Endothelial cell of umbilical vein (primary cell): ENCODE measurements at regions not wholly inside any gene's neighbourhood (a gene's known extent, or its start where the extent isn't known, plus 50 kb on each side); places are given as distances from the start of the nearest gene placed in this dataset.

Source experiments
- BruUV-seq: library from RNA; stranded (reverse); fragments of 400-500 nt; replicated peaks from 2 replicates; lab custom pipeline; 2021; lab: Mats Ljungman, UMichigan
- CTCF ChIA-PET: fragments of 300-600, 350-600 bp; sonication (Branson Sonifier 250); formaldehyde crosslinking; loops from one replicate; lab custom pipeline; 2021; ENCODE audit warnings: antibody characterized with exemption, inconsistent platforms; lab: Charles Lee
- POLR2A ChIA-PET: fragments of 300-600, 350-600 bp; sonication (Branson Sonifier 250); formaldehyde crosslinking; loops from one replicate; lab custom pipeline; 2021; ENCODE audit warnings: antibody characterized with exemption, inconsistent platforms; lab: Charles Lee
- DNase-seq: peaks from one replicate; pipeline ENCODE4 v3.0.0-alpha.2; 2011; ENCODE audit warnings: low read depth, low spot score
- FAIRE-seq: peaks from 2 replicates; lab custom pipeline; 2011; peaks lifted over from hg19 to GRCh38; lab: Jason Lieb, UNC
- H2AFZ ChIP-seq: 2 replicates; pipeline ENCODE4 v1.6.0; 2012; ENCODE audit warnings: low read depth, low read length, control low read depth, inconsistent platforms
- H3K27ac ChIP-seq: 2 replicates; pipeline ENCODE4 v1.5.1; 2011; ENCODE audit warnings: low read depth, mild to moderate bottlenecking, control low read depth, low read length, moderate library complexity; ENCODE audit not compliant: insufficient read depth
- H3K27me3 ChIP-seq, 2 experiments: 2 replicates each; pipeline versions ENCODE4 v1.6.0 to v1.6.1; 2011; ENCODE audit warnings: low read length in 2 of 2, mixed read lengths in 1 of 2; ENCODE audit not compliant: control insufficient read depth in 2 of 2, insufficient read depth in 2 of 2
- H3K36me3 ChIP-seq, 2 experiments: 2 replicates in 1 of 2; 3 replicates in 1 of 2; pipeline ENCODE4 v1.5.1; 2011; ENCODE audit warnings: low read length in 2 of 2, mild to moderate bottlenecking in 1 of 2, moderate library complexity in 1 of 2; ENCODE audit not compliant: control insufficient read depth in 2 of 2, insufficient read depth in 2 of 2; ENCODE audit errors: extremely low read depth in 1 of 2
- H3K4me1 ChIP-seq: 3 replicates; pipeline ENCODE4 v1.5.1; 2011; ENCODE audit warnings: mild to moderate bottlenecking, low read length; ENCODE audit not compliant: control insufficient read depth, insufficient read depth; ENCODE audit errors: extremely low read depth
- H3K4me2 ChIP-seq: 2 replicates; pipeline ENCODE4 v1.6.1; 2011; ENCODE audit warnings: low read length, control low read depth, mixed read lengths; ENCODE audit not compliant: insufficient read depth
- H3K4me3 ChIP-seq, 3 experiments: fragments of 200-600 bp in 1 of 3; sonication (generic), shearing (Covaris generic) in 1 of 3; replicated peaks in 1 of 3; 2 replicates each; pipeline ENCODE4 v1.5.1; 2011 to 2016; ENCODE audit warnings: control low read depth in 3 of 3, low read length in 3 of 3, mild to moderate bottlenecking in 2 of 3, inconsistent platforms in 1 of 3, low read depth in 1 of 3, moderate library complexity in 1 of 3; ENCODE audit not compliant: insufficient read depth in 1 of 3
- H3K79me2 ChIP-seq: 2 replicates; pipeline ENCODE4 v1.6.0; 2012; ENCODE audit warnings: low read length, inconsistent platforms; ENCODE audit not compliant: control insufficient read depth, insufficient read depth
- H3K9ac ChIP-seq: replicated peaks from 2 replicates; pipeline ENCODE3; 2011; ENCODE audit warnings: low read length, control low read depth; ENCODE audit not compliant: insufficient read depth; ENCODE audit errors: extremely low read depth
- H3K9me1 ChIP-seq: replicated peaks from 3 replicates; pipeline ENCODE4 v1.6.0; 2011; ENCODE audit warnings: mild to moderate bottlenecking, low read length; ENCODE audit not compliant: control insufficient read depth, insufficient read depth; ENCODE audit errors: extremely low read depth
- H3K9me3 ChIP-seq: replicated peaks from 2 replicates; pipeline ENCODE4 v1.5.1; 2012; ENCODE audit warnings: low read length, inconsistent platforms; ENCODE audit not compliant: control insufficient read depth, insufficient read depth
- H4K20me1 ChIP-seq: replicated peaks from 2 replicates; pipeline ENCODE3; 2011; ENCODE audit warnings: mild to moderate bottlenecking, low read length; ENCODE audit not compliant: control insufficient read depth, insufficient read depth; ENCODE audit errors: extremely low read depth
- CTCF ChIP-seq, 2 donors: IDR thresholded peaks; 1 replicate in 1 of 2; 2 replicates in 1 of 2; pipeline ENCODE4 v1.5.1; 2011; ENCODE audit warnings: low read length in 2 of 2, mild to moderate bottlenecking in 2 of 2, moderate library complexity in 2 of 2, control low read depth in 1 of 2, inconsistent platforms in 1 of 2, low read depth in 1 of 2; ENCODE audit not compliant: insufficient read depth in 1 of 2; ENCODE audit errors: extremely low read depth in 1 of 2
- GATA2 ChIP-seq: IDR thresholded peaks from 2 replicates; pipeline ENCODE4 v1.7.0; 2011; ENCODE audit warnings: low read depth, mild to moderate bottlenecking, moderate library complexity, mixed read lengths, low read length; ENCODE audit not compliant: insufficient read length, insufficient read depth
- JUN ChIP-seq: IDR thresholded peaks from 2 replicates; pipeline ENCODE4 v1.6.1; 2011; ENCODE audit warnings: borderline replicate concordance, low read depth; ENCODE audit not compliant: insufficient read length, insufficient read depth
- MYC ChIP-seq: IDR thresholded peaks from one replicate; pipeline ENCODE4 v1.6.1; 2011; ENCODE audit warnings: mild to moderate bottlenecking, low read depth, low read length
- POLR2A ChIP-seq: IDR thresholded peaks from 2 replicates; pipeline ENCODE4 v1.6.1; 2012; ENCODE audit warnings: low read depth, mild to moderate bottlenecking, control low read depth, low read length
- dilution Hi-C: fragments of 300-500 bp; cut with MboI; formaldehyde crosslinking; loops from one replicate; pipeline ENCODE4 v1.15.0; 2019; ENCODE audit warnings: low sequenced_read_pairs; ENCODE audit not compliant: extremely low pct_ligation_motif_present
- intact Hi-C: fragments of 100-400 bp; cut with micrococcal nuclease; formaldehyde crosslinking; loops from one replicate; pipeline ENCODE4 v1.10.0; 2022

- Histone ChIP-seq H2AFZ (no peak overlapping the region), H3K9ac (no peak overlapping the region), H3K36me3 (peaks cover 10 to 13% of the 10 kb centered on the region in 2 experiments), H3K4me2 (no peak overlapping the region), H3K27me3 (no peaks in the 10 kb centered on the region), H3K4me3 (no peak overlapping the region), H3K27ac (no peak overlapping the region), H3K79me2 (no peaks in the 10 kb centered on the region), H3K9me3 (no peaks in the 10 kb centered on the region), H3K9me1 (no peaks in the 10 kb centered on the region), H4K20me1 (no peaks in the 10 kb centered on the region), H3K4me1 (peaks cover 13% of the 10 kb centered on the region)
- FAIRE-seq (no peak), DNase-seq (peak; percentile 11)
- intact Hi-C loops (no loop called here), dilution Hi-C loops (no loop called here)
- POLR2A ChIA-PET = interaction anchor here (0.7 kb wide), 1 partner anchor 72 kb away, joined by 3 read pairs; the partner anchor contains the start of gene PIK3C2A
- TF ChIP-seq JUN = no peak
- peak; percentile 90 for TF ChIP-seq GATA2
- BruUV-seq = no TSS peak
- CTCF ChIA-PET = interaction anchor here (0.7 to 1.9 kb wide), 12 partner anchors 10 to 217 kb away, joined by 3 to 6 read pairs (median 4); no protein-coding TSS in a partner anchor
These were observed 58.6 kb upstream of the RPS13 start for GRCh38 chr11:17135916-17136683.

- no peaks in the 10 kb centered on the region for H3K9me1 ChIP-seq
- no TSS peak for BruUV-seq
- no peak overlapping the region for H2AFZ ChIP-seq
- no peaks in the 10 kb centered on the region for H4K20me1 ChIP-seq
- no peak overlapping the region for H3K4me2 ChIP-seq
- no peak for FAIRE-seq
- H3K79me2 ChIP-seq = no peaks in the 10 kb centered on the region
- POLR2A ChIA-PET = no interaction called here
- CTCF ChIA-PET = interaction anchor here (1.1 kb wide), 1 partner anchor 13 kb away, joined by 4 read pairs; no protein-coding TSS in a partner anchor
- H3K9ac ChIP-seq = no peak overlapping the region
- H3K27ac ChIP-seq = no peak overlapping the region
- no peaks in the 10 kb centered on the region for H3K9me3 ChIP-seq
- no peak for TF ChIP-seq MYC
- no peak for TF ChIP-seq CTCF (IDR thresholded peaks at IDR 0.05; ENCODE audit: extremely low read depth in 1 of 2, insufficient read depth in 1 of 2, low read depth in 1 of 2, low read length in 2 of 2)
- no peak for TF ChIP-seq JUN
- no peak for TF ChIP-seq POLR2A
- dilution Hi-C loops (no loop called here), intact Hi-C loops (no loop called here)
- peaks cover 15% of the 10 kb centered on the region in 2 experiments for H3K36me3 ChIP-seq
- H3K27me3 ChIP-seq = no peaks in the 10 kb centered on the region
- peaks cover 13% of the 10 kb centered on the region for H3K4me1 ChIP-seq
- no peak for DNase-seq
- no peak overlapping the region for H3K4me3 ChIP-seq
These were observed 55.2 kb upstream of the RPS13 start for GRCh38 chr11:17132654-17133053.
